Neural progenitor cell (in vitro differentiated cells): ENCODE measurements at regions not wholly inside any gene's neighbourhood (a gene's known extent, or its start where the extent isn't known, plus 50 kb on each side); places are given as distances from the start of the nearest gene placed in this dataset.
"Not testable (repeated sequence)": the region's sequence is repeated elsewhere in the genome, so short reads cannot be mapped to it uniquely, and the experiment has no call there.

Source experiments
- DNase-seq: peaks from one replicate; pipeline ENCODE4 v3.0.0-alpha.2; 2016; ENCODE audit warnings: low spot score
- H2AFZ ChIP-seq: fragments of 200-600 bp; sonication (generic); replicated peaks from 2 replicates; pipeline ENCODE4 v1.6.1; 2016; ENCODE audit warnings: antibody characterized with exemption
- H3F3A ChIP-seq: fragments of 200-600 bp; sonication (generic); 2 replicates; pipeline ENCODE4 v1.6.1; 2016; ENCODE audit warnings: antibody characterized with exemption, low read depth
- H3K27ac ChIP-seq: fragments of 200-600 bp; sonication (generic); 2 replicates; pipeline ENCODE4 v1.5.1; 2016; ENCODE audit warnings: mild to moderate bottlenecking
- H3K27me3 ChIP-seq: fragments of 200-600 bp; sonication (generic); 2 replicates; pipeline ENCODE4 v1.6.1; 2016; ENCODE audit warnings: mild to moderate bottlenecking, moderate library complexity
- H3K36me3 ChIP-seq: fragments of 200-600 bp; sonication (generic); 2 replicates; pipeline ENCODE4 v1.5.1; 2016
- H3K4me1 ChIP-seq: fragments of 200-600 bp; sonication (generic); 2 replicates; pipeline ENCODE4 v1.6.1; 2016; ENCODE audit warnings: mixed run types
- H3K4me2 ChIP-seq: fragments of 200-600 bp; sonication (generic); 2 replicates; pipeline ENCODE4 v1.6.1; 2016
- H3K4me3 ChIP-seq: fragments of 200-600 bp; sonication (generic); 2 replicates; pipeline ENCODE4 v1.5.1; 2016
- H3K79me2 ChIP-seq: fragments of 200-600 bp; sonication (generic); 2 replicates; pipeline ENCODE4 v1.6.1; 2016; ENCODE audit warnings: low read depth
- H3K9ac ChIP-seq: fragments of 200-600 bp; sonication (generic); 2 replicates; pipeline ENCODE4 v1.6.1; 2016
- H3K9me3 ChIP-seq: fragments of 200-600 bp; sonication (generic); 2 replicates; pipeline ENCODE4 v1.5.1; 2016; ENCODE audit warnings: low read depth
- H4K20me1 ChIP-seq: fragments of 200-600 bp; sonication (generic); 2 replicates; pipeline ENCODE4 v1.6.1; 2016; ENCODE audit warnings: low read depth
- H3K27ac Mint-ChIP-seq: 3 replicates; pipeline ENCODE4 v1.8.0; 2021; ENCODE audit warnings: mixed read lengths
- H3K27me3 Mint-ChIP-seq: 2 replicates; pipeline ENCODE4 v1.8.0; 2022; ENCODE audit warnings: low read depth, mild to moderate bottlenecking, inconsistent platforms, moderate library complexity, mixed read lengths; ENCODE audit not compliant: insufficient read depth
- H3K36me3 Mint-ChIP-seq: 3 replicates; pipeline ENCODE4 v1.8.0; 2021; ENCODE audit warnings: mixed read lengths
- H3K4me1 Mint-ChIP-seq: 3 replicates; pipeline ENCODE4 v1.8.0; 2021; ENCODE audit warnings: mixed read lengths
- H3K4me3 Mint-ChIP-seq: 3 replicates; pipeline ENCODE4 v1.8.0; 2021; ENCODE audit warnings: mild to moderate bottlenecking, moderate library complexity, mixed read lengths
- H3K9me3 Mint-ChIP-seq: 3 replicates; pipeline ENCODE4 v1.8.0; 2020; ENCODE audit warnings: mixed read lengths
- EZH2 ChIP-seq: fragments of 200-600 bp; sonication (generic); IDR thresholded peaks from 2 replicates; pipeline ENCODE4 v1.6.1; 2017; ENCODE audit warnings: antibody characterized with exemption, mild to moderate bottlenecking, moderate library complexity
- EZH2phosphoT487 ChIP-seq: fragments of 200-600 bp; sonication (generic); IDR thresholded peaks from 2 replicates; pipeline ENCODE4 v1.6.1; 2017; ENCODE audit warnings: antibody characterized with exemption
- TF ChIP-seq, protein P1 (sequence below): fragments of 200-600 bp; sonication (generic); IDR thresholded peaks from 2 replicates; pipeline ENCODE4 v1.5.1; 2017; ENCODE audit warnings: antibody characterized with exemption, mild to moderate bottlenecking

DNA sequence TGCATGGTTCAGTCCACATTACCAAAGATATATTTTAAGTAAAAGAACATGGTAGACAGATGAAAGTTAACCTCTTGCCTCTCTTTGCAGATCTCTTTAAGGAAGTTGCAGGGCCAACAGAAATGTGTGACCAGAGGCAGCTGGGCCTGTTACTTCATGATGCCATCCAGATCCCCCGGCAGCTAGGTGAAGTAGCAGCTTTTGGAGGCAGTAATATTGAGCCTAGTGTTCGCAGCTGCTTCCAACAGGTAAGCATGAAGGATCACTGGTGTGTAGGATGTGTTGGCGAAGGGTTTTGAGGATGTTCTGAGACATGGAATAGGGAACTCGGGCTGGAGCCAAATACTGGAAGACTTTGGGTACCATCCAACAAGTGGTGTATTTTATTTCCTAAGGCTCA lies 508.6 kb downstream of the UTRN start:
- Histone ChIP-seq H2AFZ (no peak overlapping the region), H4K20me1 (no peaks in the 10 kb centered on the region)

DNA sequence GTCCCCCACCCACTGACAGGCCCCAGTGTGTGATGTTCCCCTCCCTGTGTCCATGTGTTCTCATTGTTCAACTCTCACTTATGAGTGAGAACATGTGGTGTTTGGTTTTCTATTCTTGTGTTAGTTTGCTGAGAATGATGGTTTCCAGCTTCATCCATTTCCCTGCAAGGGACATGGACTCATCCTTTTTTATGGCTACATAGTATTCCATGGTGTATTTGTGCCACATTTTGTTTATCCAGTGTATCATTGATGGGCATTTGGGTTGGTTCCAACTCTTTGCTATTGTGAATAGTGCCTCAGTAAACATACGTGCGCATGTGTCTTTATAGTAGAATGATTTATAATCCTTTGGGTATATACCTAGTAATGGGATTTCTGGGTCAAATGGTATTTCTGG lies 509.9 kb downstream of the UTRN start:
- not testable (repeated sequence) for DNase-seq, H3K27me3 Mint-ChIP-seq, H3K4me3 ChIP-seq, H3K79me2 ChIP-seq, H3K4me1 ChIP-seq, H3K36me3 ChIP-seq, H3K4me3 Mint-ChIP-seq, H3K9me3 ChIP-seq, H3K9me3 Mint-ChIP-seq, H3K4me2 ChIP-seq, H4K20me1 ChIP-seq, H3K27ac Mint-ChIP-seq, H3F3A ChIP-seq, H3K9ac ChIP-seq, H2AFZ ChIP-seq, H3K27me3 ChIP-seq, H3K4me1 Mint-ChIP-seq, H3K27ac ChIP-seq
- peaks cover 25% of the 10 kb centered on the region for H3K36me3 Mint-ChIP-seq

More for the DNA sequence above, 508.6 kb downstream of the UTRN start:
- H3K36me3 ChIP-seq, result no peaks in the 10 kb centered on the region
- no peaks in the 10 kb centered on the region for H3K9me3 ChIP-seq
- DNase-seq, result no peak
- H3K4me3 ChIP-seq, result no peak overlapping the region
- no peaks in the 10 kb centered on the region for H3K79me2 ChIP-seq
- H3K4me1 Mint-ChIP-seq, result no peaks in the 10 kb centered on the region
- peaks cover 3% of the 10 kb centered on the region for H3K9me3 Mint-ChIP-seq
- no peaks in the 10 kb centered on the region for H3K4me1 ChIP-seq
- H3K27me3 Mint-ChIP-seq, result no peaks in the 10 kb centered on the region
- TF ChIP-seq EZH2, result no peak
- TF ChIP-seq, protein P1, sequence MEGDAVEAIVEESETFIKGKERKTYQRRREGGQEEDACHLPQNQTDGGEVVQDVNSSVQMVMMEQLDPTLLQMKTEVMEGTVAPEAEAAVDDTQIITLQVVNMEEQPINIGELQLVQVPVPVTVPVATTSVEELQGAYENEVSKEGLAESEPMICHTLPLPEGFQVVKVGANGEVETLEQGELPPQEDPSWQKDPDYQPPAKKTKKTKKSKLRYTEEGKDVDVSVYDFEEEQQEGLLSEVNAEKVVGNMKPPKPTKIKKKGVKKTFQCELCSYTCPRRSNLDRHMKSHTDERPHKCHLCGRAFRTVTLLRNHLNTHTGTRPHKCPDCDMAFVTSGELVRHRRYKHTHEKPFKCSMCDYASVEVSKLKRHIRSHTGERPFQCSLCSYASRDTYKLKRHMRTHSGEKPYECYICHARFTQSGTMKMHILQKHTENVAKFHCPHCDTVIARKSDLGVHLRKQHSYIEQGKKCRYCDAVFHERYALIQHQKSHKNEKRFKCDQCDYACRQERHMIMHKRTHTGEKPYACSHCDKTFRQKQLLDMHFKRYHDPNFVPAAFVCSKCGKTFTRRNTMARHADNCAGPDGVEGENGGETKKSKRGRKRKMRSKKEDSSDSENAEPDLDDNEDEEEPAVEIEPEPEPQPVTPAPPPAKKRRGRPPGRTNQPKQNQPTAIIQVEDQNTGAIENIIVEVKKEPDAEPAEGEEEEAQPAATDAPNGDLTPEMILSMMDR, result no peak
- no peak for TF ChIP-seq EZH2phosphoT487
- H3K27me3 ChIP-seq, result no peaks in the 10 kb centered on the region
- H3K36me3 Mint-ChIP-seq, result peaks cover 25% of the 10 kb centered on the region
- H3K4me2 ChIP-seq, result no peak overlapping the region
- H3K27ac Mint-ChIP-seq, result no peak overlapping the region
- no peaks in the 10 kb centered on the region for H3F3A ChIP-seq
- H3K27ac ChIP-seq, result no peak overlapping the region
- no peak overlapping the region for H3K4me3 Mint-ChIP-seq
- H3K9ac ChIP-seq, result no peak overlapping the region

GRCh38 chr6:144796070-144796469 lies 510.9 kb downstream of the UTRN start:
- Mint-ChIP-seq H3K27me3 (no peaks in the 10 kb centered on the region), H3K36me3 (peaks cover 25% of the 10 kb centered on the region), H3K27ac (no peak overlapping the region), H3K9me3 (peaks cover 3% of the 10 kb centered on the region), H3K4me3 (no peak overlapping the region), H3K4me1 (no peaks in the 10 kb centered on the region)
- H3K36me3 ChIP-seq, result no peaks in the 10 kb centered on the region
- no peak overlapping the region for H3K27ac ChIP-seq
- H3F3A ChIP-seq, result no peaks in the 10 kb centered on the region
- no peak overlapping the region for H3K4me2 ChIP-seq
- H4K20me1 ChIP-seq, result no peaks in the 10 kb centered on the region
- no peaks in the 10 kb centered on the region for H3K79me2 ChIP-seq
- no peaks in the 10 kb centered on the region for H3K9me3 ChIP-seq
- H3K27me3 ChIP-seq, result no peaks in the 10 kb centered on the region
- no peaks in the 10 kb centered on the region for H3K4me1 ChIP-seq
- TF ChIP-seq EZH2phosphoT487 (no peak), EZH2 (no peak)
- TF ChIP-seq, protein P1, result no peak
- DNase-seq, result no peak
- H2AFZ ChIP-seq, result no peak overlapping the region
- H3K4me3 ChIP-seq, result no peak overlapping the region
- no peak overlapping the region for H3K9ac ChIP-seq

- TF ChIP-seq EZH2phosphoT487 (no peak), EZH2 (no peak)
- TF ChIP-seq, protein P1, result no peak
- H3F3A ChIP-seq, result no peaks in the 10 kb centered on the region
- no peaks in the 10 kb centered on the region for H3K27me3 ChIP-seq
- H3K27me3 Mint-ChIP-seq, result no peaks in the 10 kb centered on the region
- no peak for DNase-seq
- no peak overlapping the region for H3K27ac Mint-ChIP-seq
- no peaks in the 10 kb centered on the region for H3K4me1 Mint-ChIP-seq
- H3K9ac ChIP-seq, result no peak overlapping the region
- H3K4me3 Mint-ChIP-seq, result no peak overlapping the region
- no peaks in the 10 kb centered on the region for H3K9me3 ChIP-seq
- peaks cover 3% of the 10 kb centered on the region for H3K9me3 Mint-ChIP-seq
- no peak overlapping the region for H3K27ac ChIP-seq
- no peak overlapping the region for H3K4me2 ChIP-seq
- H3K4me1 ChIP-seq, result no peaks in the 10 kb centered on the region
- no peak overlapping the region for H3K4me3 ChIP-seq
- no peaks in the 10 kb centered on the region for H3K36me3 ChIP-seq
- no peaks in the 10 kb centered on the region for H3K79me2 ChIP-seq
- no peak overlapping the region for H2AFZ ChIP-seq
- H4K20me1 ChIP-seq, result no peaks in the 10 kb centered on the region
- H3K36me3 Mint-ChIP-seq, result peaks cover 25% of the 10 kb centered on the region
Observed at GRCh38 chr6:144797881-144798589, 512.9 kb downstream of the UTRN start.
